ENCODE measurements at regions not wholly inside any gene's neighbourhood (a gene's known extent, or its start where the extent isn't known, plus 50 kb on each side); places are given as distances from the start of the nearest gene placed in this dataset.

DNA sequence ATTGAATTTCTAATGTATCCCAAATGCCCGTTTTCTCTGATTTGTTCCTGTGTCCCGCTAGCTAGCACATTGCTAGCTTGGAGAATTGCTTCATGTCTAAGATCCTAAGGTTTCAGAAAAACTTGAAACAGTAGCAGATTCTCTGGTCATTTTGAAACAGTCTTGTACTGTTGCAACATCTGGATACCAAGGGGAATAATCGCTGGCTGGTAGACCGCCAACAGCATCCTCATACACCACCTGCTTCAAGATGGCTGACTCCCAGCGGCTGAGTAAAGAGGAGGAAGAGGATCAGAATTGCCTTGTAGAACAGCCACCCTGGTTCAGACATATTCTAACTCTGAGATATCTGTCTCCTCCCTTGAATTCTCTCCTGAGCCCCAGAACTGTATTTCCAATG is 226.7 kb upstream of the ELAC2 start:
- ATAC-seq, result no peak

GRCh38 chr17:13243585-13243984 is 225.8 kb upstream of the ELAC2 start:
- Mint-ChIP-seq H3K4me3 (no peak overlapping the region), H3K27me3 (ENCODE audit: low read depth in 2 of 2) (no peaks in the 10 kb centered on the region), H3K4me1 (no peaks in the 10 kb centered on the region), H3K27ac (no peak overlapping the region), H3K36me3 (no peaks in the 10 kb centered on the region), H3K9me3 (peaks cover 5 to 10% of the 10 kb centered on the region in 2 donors)
- H3K9me3 ChIP-seq (ENCODE audit: control insufficient read depth, insufficient read depth, low read length), result no peaks in the 10 kb centered on the region
- H3K36me3 ChIP-seq (ENCODE audit: control insufficient read depth, insufficient read depth, low read length), result no peaks in the 10 kb centered on the region
- H3K27ac ChIP-seq (ENCODE audit: low read length), result no peak overlapping the region
- H3K27me3 ChIP-seq (ENCODE audit: control insufficient read depth, insufficient read depth, low read length), result no peaks in the 10 kb centered on the region
- ATAC-seq, result no peak
- intact Hi-C loops (cut with micrococcal nuclease), result loop anchor here (10.0 kb wide), 1 partner anchor 59 kb away; no protein-coding TSS in a partner anchor
- H3K4me3 ChIP-seq (ENCODE audit: low read length), result no peak overlapping the region
- H3K4me1 ChIP-seq (ENCODE audit: control insufficient read depth, insufficient read depth, low read length), result no peaks in the 10 kb centered on the region
- 92% methylated on average over 4 of the region's 4 CpGs for WGBS (ENCODE audit: insufficient coverage)
- TF ChIP-seq, protein P1, sequence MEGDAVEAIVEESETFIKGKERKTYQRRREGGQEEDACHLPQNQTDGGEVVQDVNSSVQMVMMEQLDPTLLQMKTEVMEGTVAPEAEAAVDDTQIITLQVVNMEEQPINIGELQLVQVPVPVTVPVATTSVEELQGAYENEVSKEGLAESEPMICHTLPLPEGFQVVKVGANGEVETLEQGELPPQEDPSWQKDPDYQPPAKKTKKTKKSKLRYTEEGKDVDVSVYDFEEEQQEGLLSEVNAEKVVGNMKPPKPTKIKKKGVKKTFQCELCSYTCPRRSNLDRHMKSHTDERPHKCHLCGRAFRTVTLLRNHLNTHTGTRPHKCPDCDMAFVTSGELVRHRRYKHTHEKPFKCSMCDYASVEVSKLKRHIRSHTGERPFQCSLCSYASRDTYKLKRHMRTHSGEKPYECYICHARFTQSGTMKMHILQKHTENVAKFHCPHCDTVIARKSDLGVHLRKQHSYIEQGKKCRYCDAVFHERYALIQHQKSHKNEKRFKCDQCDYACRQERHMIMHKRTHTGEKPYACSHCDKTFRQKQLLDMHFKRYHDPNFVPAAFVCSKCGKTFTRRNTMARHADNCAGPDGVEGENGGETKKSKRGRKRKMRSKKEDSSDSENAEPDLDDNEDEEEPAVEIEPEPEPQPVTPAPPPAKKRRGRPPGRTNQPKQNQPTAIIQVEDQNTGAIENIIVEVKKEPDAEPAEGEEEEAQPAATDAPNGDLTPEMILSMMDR (IDR thresholded peaks at IDR 0.05), result no peak
- DNase-seq, result no peak

More for the DNA sequence above, 226.7 kb upstream of the ELAC2 start:
- H3K36me3 Mint-ChIP-seq, result no peaks in the 10 kb centered on the region
- H3K4me3 Mint-ChIP-seq, result no peak overlapping the region
- DNase-seq, result no peak
- Histone ChIP-seq H3K9me3 (ENCODE audit: control insufficient read depth, insufficient read depth, low read length) (no peaks in the 10 kb centered on the region), H3K27me3 (ENCODE audit: control insufficient read depth, insufficient read depth, low read length) (no peaks in the 10 kb centered on the region), H3K36me3 (ENCODE audit: control insufficient read depth, insufficient read depth, low read length) (no peaks in the 10 kb centered on the region), H3K4me3 (ENCODE audit: low read length) (no peak overlapping the region), H3K4me1 (ENCODE audit: control insufficient read depth, insufficient read depth, low read length) (no peaks in the 10 kb centered on the region), H3K27ac (ENCODE audit: low read length) (no peak overlapping the region)
- 89% methylated on average over 4 of the region's 5 CpGs for WGBS (ENCODE audit: insufficient coverage)
- no peaks in the 10 kb centered on the region for H3K4me1 Mint-ChIP-seq
- no peaks in the 10 kb centered on the region for H3K27me3 Mint-ChIP-seq (ENCODE audit: low read depth in 2 of 2)
- H3K9me3 Mint-ChIP-seq, result peaks cover 5 to 10% of the 10 kb centered on the region in 2 donors
- TF ChIP-seq, protein P1 (IDR thresholded peaks at IDR 0.05), result no peak
- H3K27ac Mint-ChIP-seq, result no peak overlapping the region
- intact Hi-C loops (cut with micrococcal nuclease), result loop anchor here (10.0 kb wide), 1 partner anchor 60 kb away; no protein-coding TSS in a partner anchor

DNA sequence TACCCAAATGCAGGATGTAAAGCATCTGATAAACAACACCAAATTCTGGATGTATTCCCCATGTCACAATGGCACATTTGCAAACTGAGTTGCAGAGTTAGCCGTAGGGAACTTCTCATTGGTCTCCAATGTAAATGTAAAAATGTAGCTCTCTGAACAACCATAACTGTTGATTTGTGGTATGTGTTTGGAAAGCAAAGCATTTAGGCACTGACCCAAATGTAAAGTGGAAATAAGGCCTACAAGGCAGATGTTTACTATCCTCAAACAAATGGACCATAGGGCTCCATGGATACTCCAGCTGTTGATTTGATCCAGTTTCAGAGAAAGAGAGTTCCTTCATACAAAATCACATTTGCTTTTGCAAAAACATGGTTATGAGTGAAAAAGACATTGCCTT is 223.0 kb upstream of the ELAC2 start:
- TF ChIP-seq, protein P1 (IDR thresholded peaks at IDR 0.05), result no peak
- Histone ChIP-seq H3K4me1 (ENCODE audit: control insufficient read depth, insufficient read depth, low read length) (no peaks in the 10 kb centered on the region), H3K36me3 (ENCODE audit: control insufficient read depth, insufficient read depth, low read length) (no peaks in the 10 kb centered on the region), H3K27me3 (ENCODE audit: control insufficient read depth, insufficient read depth, low read length) (no peaks in the 10 kb centered on the region), H3K4me3 (ENCODE audit: low read length) (no peak overlapping the region), H3K27ac (ENCODE audit: low read length) (no peak overlapping the region), H3K9me3 (ENCODE audit: control insufficient read depth, insufficient read depth, low read length) (no peaks in the 10 kb centered on the region)
- H3K27ac Mint-ChIP-seq, result no peak overlapping the region
- ATAC-seq, result no peak
- H3K4me3 Mint-ChIP-seq, result no peak overlapping the region
- intact Hi-C loops (cut with micrococcal nuclease), result loop anchor here (10.0 kb wide), 1 partner anchor 56 kb away; no protein-coding TSS in a partner anchor
- H3K4me1 Mint-ChIP-seq, result no peaks in the 10 kb centered on the region
- WGBS (ENCODE audit: insufficient coverage), result 92% methylated on average over 1 of the region's 1 CpG
- H3K36me3 Mint-ChIP-seq, result no peaks in the 10 kb centered on the region
- no peaks in the 10 kb centered on the region for H3K27me3 Mint-ChIP-seq (ENCODE audit: low read depth in 2 of 2)
- DNase-seq, result no peak
- peaks cover 5 to 8% of the 10 kb centered on the region in 2 donors for H3K9me3 Mint-ChIP-seq

Measured in natural killer cell (primary cell).